ENCODE measurements at regions not wholly inside any gene's neighbourhood (a gene's known extent, or its start where the extent isn't known, plus 50 kb on each side); places are given as distances from the start of the nearest gene placed in this dataset.
A peak's percentile ranks its signal among the peaks of the same experiment; 100 is the strongest.

DNA sequence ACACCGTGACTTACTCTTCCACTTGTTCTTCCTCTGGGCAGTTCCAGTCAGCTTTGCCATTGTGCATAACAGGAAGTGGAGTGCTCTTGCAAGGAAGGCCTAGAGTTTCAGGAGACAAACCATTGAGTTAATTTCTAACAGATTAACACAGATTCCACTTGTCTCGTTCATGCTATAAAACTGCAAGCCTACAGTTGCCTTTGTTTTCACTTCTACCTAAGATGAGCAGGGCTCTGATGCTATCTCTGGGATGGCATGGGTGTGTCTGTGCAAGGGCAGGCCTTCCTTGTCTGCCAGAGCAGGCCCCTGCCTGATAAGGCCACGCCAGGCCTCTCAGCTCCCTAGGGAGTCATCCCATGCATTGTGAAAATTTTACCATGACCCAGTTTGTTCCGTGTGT lies 67.7 kb upstream of the PGRMC2 start:
- Histone ChIP-seq H3K79me2 (no peaks in the 10 kb centered on the region), H3K4me1 (peaks cover 12% of the 10 kb centered on the region), H3K9me3 (ENCODE audit: control insufficient read depth, low read length) (no peaks in the 10 kb centered on the region), H2AFZ (peak overlapping the region; percentile 50), H3K9ac (no peak overlapping the region), H3K36me3 (ENCODE audit: control insufficient read depth, insufficient read depth, low read length) (no peaks in the 10 kb centered on the region), H3K27ac (peak overlapping the region; percentile 60), H3K27me3 (ENCODE audit: control insufficient read depth, insufficient read depth, low read length) (no peaks in the 10 kb centered on the region), H3K4me2 (ENCODE audit: low read length) (no peak overlapping the region), H3K4me3 (ENCODE audit: low read depth, low read length) (no peak overlapping the region)
- TF ChIP-seq, protein P1, sequence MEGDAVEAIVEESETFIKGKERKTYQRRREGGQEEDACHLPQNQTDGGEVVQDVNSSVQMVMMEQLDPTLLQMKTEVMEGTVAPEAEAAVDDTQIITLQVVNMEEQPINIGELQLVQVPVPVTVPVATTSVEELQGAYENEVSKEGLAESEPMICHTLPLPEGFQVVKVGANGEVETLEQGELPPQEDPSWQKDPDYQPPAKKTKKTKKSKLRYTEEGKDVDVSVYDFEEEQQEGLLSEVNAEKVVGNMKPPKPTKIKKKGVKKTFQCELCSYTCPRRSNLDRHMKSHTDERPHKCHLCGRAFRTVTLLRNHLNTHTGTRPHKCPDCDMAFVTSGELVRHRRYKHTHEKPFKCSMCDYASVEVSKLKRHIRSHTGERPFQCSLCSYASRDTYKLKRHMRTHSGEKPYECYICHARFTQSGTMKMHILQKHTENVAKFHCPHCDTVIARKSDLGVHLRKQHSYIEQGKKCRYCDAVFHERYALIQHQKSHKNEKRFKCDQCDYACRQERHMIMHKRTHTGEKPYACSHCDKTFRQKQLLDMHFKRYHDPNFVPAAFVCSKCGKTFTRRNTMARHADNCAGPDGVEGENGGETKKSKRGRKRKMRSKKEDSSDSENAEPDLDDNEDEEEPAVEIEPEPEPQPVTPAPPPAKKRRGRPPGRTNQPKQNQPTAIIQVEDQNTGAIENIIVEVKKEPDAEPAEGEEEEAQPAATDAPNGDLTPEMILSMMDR (IDR thresholded peaks at IDR 0.05), result no peak

DNA sequence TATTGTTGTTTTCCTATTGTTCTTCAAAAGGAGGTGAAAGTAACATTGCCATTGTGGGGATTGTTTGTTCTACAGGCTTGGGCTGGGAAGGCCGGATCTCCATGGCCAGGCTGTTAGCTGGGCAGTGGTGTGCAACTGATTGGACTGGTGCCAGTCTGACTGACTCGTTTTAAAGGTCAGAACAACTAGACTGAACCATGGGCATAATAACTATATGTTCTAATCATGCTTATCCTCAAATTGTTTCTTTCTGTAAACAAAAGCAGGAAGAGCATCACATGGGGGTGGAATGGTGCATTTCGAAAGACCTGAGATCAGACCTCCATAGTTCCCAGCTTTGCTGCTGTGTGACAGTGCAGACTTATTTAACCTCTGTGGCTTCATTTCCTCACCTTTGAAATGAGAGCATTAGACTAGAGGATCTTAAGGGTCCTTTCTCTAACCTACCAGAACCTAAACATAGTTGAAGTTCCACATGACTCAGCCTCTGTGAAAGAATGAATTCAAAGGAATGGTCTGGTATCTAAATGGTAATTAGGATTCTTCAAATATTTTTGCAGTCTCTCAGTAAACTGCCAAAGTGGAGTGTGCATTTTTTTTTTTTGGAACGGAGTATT lies 66.7 kb upstream of the PGRMC2 start:
- Histone ChIP-seq H3K79me2 (no peaks in the 10 kb centered on the region), H3K4me3 (ENCODE audit: low read depth, low read length) (no peak overlapping the region), H3K4me2 (ENCODE audit: low read length) (no peak overlapping the region), H2AFZ (peak overlapping the region; percentile 30), H3K27me3 (ENCODE audit: control insufficient read depth, insufficient read depth, low read length) (no peaks in the 10 kb centered on the region), H3K4me1 (peaks cover 12% of the 10 kb centered on the region), H3K36me3 (ENCODE audit: control insufficient read depth, insufficient read depth, low read length) (no peaks in the 10 kb centered on the region), H3K9me3 (ENCODE audit: control insufficient read depth, low read length) (no peaks in the 10 kb centered on the region), H3K27ac (peak overlapping the region; percentile 38), H3K9ac (no peak overlapping the region)
- TF ChIP-seq, protein P1 (IDR thresholded peaks at IDR 0.05), result no peak

DNA sequence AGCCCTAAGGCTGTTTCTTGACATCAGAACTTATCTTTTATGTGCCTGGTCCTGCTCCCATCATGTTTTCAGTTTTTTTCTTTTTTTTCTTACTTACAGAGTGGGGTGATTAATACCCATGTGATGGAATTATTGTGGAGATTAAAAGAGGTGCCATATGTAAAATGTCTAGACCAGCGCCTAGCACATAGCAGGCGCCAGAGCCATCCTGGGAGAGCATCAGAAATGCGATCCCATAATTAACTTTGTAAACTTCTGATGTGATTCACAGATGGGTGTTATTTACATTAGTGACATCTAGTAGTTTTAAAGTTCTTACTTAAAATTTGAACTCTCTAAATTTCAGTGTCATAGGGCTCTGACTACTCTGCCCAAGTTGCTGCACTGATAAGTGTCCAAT lies 66.2 kb upstream of the PGRMC2 start:
- H3K4me2 ChIP-seq (ENCODE audit: low read length), result no peak overlapping the region
- no peaks in the 10 kb centered on the region for H3K27me3 ChIP-seq (ENCODE audit: control insufficient read depth, insufficient read depth, low read length)
- H3K4me3 ChIP-seq (ENCODE audit: low read depth, low read length), result no peak overlapping the region
- no peak overlapping the region for H3K9ac ChIP-seq
- no peaks in the 10 kb centered on the region for H3K79me2 ChIP-seq
- no peaks in the 10 kb centered on the region for H3K36me3 ChIP-seq (ENCODE audit: control insufficient read depth, insufficient read depth, low read length)
- H2AFZ ChIP-seq, result peak overlapping the region; percentile 30
- H3K27ac ChIP-seq, result peak overlapping the region; percentile 38
- TF ChIP-seq, protein P1 (IDR thresholded peaks at IDR 0.05), result no peak
- H3K4me1 ChIP-seq, result peaks cover 12% of the 10 kb centered on the region
- H3K9me3 ChIP-seq (ENCODE audit: control insufficient read depth, low read length), result no peaks in the 10 kb centered on the region

DNA sequence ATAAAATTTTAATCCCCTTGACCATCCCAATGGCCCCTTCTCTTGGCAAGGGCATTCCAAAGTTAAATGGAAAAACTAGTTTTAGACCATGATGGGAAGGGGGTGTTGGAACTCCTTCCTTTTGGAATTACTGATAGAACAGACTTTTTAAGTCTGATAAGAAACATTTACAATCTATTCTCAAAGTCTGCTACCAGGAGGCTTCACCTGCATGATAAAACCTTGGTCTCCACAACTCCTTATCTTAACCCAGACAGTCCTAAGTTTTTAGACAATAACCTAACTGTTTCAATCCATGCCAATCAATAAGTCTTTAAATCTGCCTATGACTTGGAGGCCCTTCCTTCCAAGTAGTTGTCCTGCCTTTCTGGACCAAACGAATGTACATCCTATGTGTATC lies 63.9 kb upstream of the PGRMC2 start:
- Histone ChIP-seq H3K27me3 (ENCODE audit: control insufficient read depth, insufficient read depth, low read length) (no peaks in the 10 kb centered on the region), H3K9me3 (ENCODE audit: control insufficient read depth, low read length) (no peaks in the 10 kb centered on the region), H3K79me2 (no peaks in the 10 kb centered on the region), H3K27ac (no peak overlapping the region), H3K4me2 (ENCODE audit: low read length) (no peak overlapping the region), H3K4me1 (peaks cover 6% of the 10 kb centered on the region), H3K4me3 (ENCODE audit: low read depth, low read length) (no peak overlapping the region), H3K36me3 (ENCODE audit: control insufficient read depth, insufficient read depth, low read length) (no peaks in the 10 kb centered on the region), H2AFZ (no peak overlapping the region), H3K9ac (no peak overlapping the region)
- TF ChIP-seq, protein P1 (IDR thresholded peaks at IDR 0.05), result no peak

DNA sequence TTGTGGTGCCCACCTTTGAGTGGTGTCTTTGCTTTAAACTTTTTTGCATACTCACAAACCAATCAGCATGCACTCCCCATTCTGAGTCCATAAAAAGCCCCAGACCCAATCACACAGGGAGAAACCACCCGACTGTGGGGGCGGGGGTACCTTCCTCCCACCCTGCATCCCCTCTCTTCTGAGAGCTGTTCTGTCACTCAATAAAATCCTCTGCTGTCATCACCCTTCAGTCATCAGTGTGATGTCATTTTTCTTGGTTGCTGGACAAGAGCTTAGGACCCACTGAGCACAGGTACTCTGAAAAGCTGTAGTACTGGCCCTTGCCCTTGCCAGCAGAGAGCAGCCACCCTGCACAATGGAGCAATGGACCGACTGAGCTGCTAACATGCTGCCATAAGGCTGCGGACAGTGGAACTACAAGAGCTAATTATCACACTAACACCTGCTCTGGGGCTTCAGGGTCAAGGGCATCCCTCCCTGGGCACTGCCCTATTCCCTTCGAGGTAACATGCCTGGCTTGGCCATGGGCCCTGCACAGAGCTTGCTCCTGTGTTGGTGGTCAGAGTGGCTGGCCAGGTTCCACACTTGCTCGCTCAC lies 62.9 kb upstream of the PGRMC2 start:
- H3K27ac ChIP-seq, result no peak overlapping the region
- no peak overlapping the region for H3K9ac ChIP-seq
- H3K4me2 ChIP-seq (ENCODE audit: low read length), result no peak overlapping the region
- H3K79me2 ChIP-seq, result no peaks in the 10 kb centered on the region
- H3K9me3 ChIP-seq (ENCODE audit: control insufficient read depth, low read length), result no peaks in the 10 kb centered on the region
- H3K27me3 ChIP-seq (ENCODE audit: control insufficient read depth, insufficient read depth, low read length), result no peaks in the 10 kb centered on the region
- peaks cover 5% of the 10 kb centered on the region for H3K4me1 ChIP-seq
- no peaks in the 10 kb centered on the region for H3K36me3 ChIP-seq (ENCODE audit: control insufficient read depth, insufficient read depth, low read length)
- no peak overlapping the region for H3K4me3 ChIP-seq (ENCODE audit: low read depth, low read length)
- H2AFZ ChIP-seq, result no peak overlapping the region
- TF ChIP-seq, protein P1 (IDR thresholded peaks at IDR 0.05), result no peak

Measured in parathyroid adenoma (tissue), 2 donors.